HG03575 (cell line): ENCODE measurements at regions not wholly inside any gene's neighbourhood (a gene's known extent, or its start where the extent isn't known, plus 50 kb on each side); places are given as distances from the start of the nearest gene placed in this dataset.

Experiments used
- ATAC-seq: cut with Tn5 transposase; IDR thresholded peaks from one replicate; pipeline ENCODE4 v1.9.1; 2021; ENCODE audit not compliant: unreplicated experiment, insufficient number of reproducible peaks, low FRiP score; ENCODE audit errors: extremely low read depth

GRCh38 chr14:34355584-34356263 is 106.3 kb downstream of the SPTSSA start:
- ATAC-seq = no peak

- no peak for ATAC-seq
Measured at GRCh38 chr14:34354556-34354955, 107.5 kb downstream of the SPTSSA start.

GRCh38 chr14:34350903-34351302 is 111.1 kb downstream of the SPTSSA start:
- no peak for ATAC-seq

- ATAC-seq = no peak
Measured at GRCh38 chr14:34348592-34348991, 113.4 kb downstream of the SPTSSA start.

GRCh38 chr14:34347683-34348082 is 114.4 kb downstream of the SPTSSA start:
- no peak for ATAC-seq

GRCh38 chr14:34345718-34346465 is 116.1 kb downstream of the SPTSSA start:
- ATAC-seq = no peak

- ATAC-seq = no peak
Measured at GRCh38 chr14:34344318-34344717, 117.7 kb downstream of the SPTSSA start.

- ATAC-seq = no peak
Measured at GRCh38 chr14:34340025-34340625, 121.9 kb downstream of the SPTSSA start.

GRCh38 chr14:34338056-34338455 is 124.0 kb downstream of the SPTSSA start:
- no peak for ATAC-seq

- no peak for ATAC-seq
Measured at GRCh38 chr14:34336501-34336900, 125.5 kb downstream of the SPTSSA start.

- no peak for ATAC-seq
Measured at GRCh38 chr14:34335968-34336367, 126.1 kb downstream of the SPTSSA start.

GRCh38 chr14:34334329-34334728 is 127.7 kb downstream of the SPTSSA start:
- ATAC-seq = no peak

GRCh38 chr14:34331728-34332623 is 130.1 kb downstream of the SPTSSA start:
- peak; percentile 84 for ATAC-seq

- ATAC-seq = no peak
Measured at GRCh38 chr14:34330846-34331245, 131.2 kb downstream of the SPTSSA start.

- no peak for ATAC-seq
Measured at GRCh38 chr14:34329301-34329700, 132.7 kb downstream of the SPTSSA start.

- ATAC-seq = no peak
Measured at GRCh38 chr14:34328178-34328577, 133.9 kb downstream of the SPTSSA start.

- no peak for ATAC-seq
Measured at GRCh38 chr14:34325493-34325892, 136.5 kb downstream of the SPTSSA start.

- no peak for ATAC-seq
Measured at GRCh38 chr14:34324363-34324795, 137.7 kb downstream of the SPTSSA start.

GRCh38 chr14:34322940-34323418 is 139.1 kb downstream of the SPTSSA start:
- ATAC-seq = no peak
